ENCODE measurements at regions not wholly inside any gene's neighbourhood (a gene's known extent, or its start where the extent isn't known, plus 50 kb on each side); places are given as distances from the start of the nearest gene placed in this dataset.

GRCh38 chr5:171509467-171509866, 90.0 kb downstream of the FGF18 start:
- intact Hi-C loops (cut with micrococcal nuclease; ENCODE audit: unreplicated experiment) = no loop called here
- no peak for TF ChIP-seq CTCF (conservative IDR thresholded peaks at IDR 0.05; ENCODE audit: low read length)
- TF ChIP-seq EZH2phosphoT487 (IDR thresholded peaks at IDR 0.05; ENCODE audit: borderline replicate concordance, low read depth, low read length) = no peak
- Histone ChIP-seq H3K36me3 (ENCODE audit: insufficient read depth, low read length) (no peaks in the 10 kb centered on the region), H3K9me2 (ENCODE audit: insufficient read depth, low read length) (no peaks in the 10 kb centered on the region), H3K4me1 (ENCODE audit: insufficient read depth, low read length, poor library complexity, severe bottlenecking) (no peaks in the 10 kb centered on the region), H3K27ac (ENCODE audit: low read depth, low read length, poor library complexity, severe bottlenecking) (no peak overlapping the region), H3K9me3 (ENCODE audit: low read length) (no peaks in the 10 kb centered on the region), H3K4me2 (ENCODE audit: low read length) (no peak overlapping the region), H4K20me1 (ENCODE audit: insufficient read depth, low read length) (no peaks in the 10 kb centered on the region), H2AFZ (ENCODE audit: low read length) (no peak overlapping the region), H3K4me3 (ENCODE audit: low read depth, low read length, poor library complexity, severe bottlenecking) (no peak overlapping the region), H3K79me2 (ENCODE audit: insufficient read depth, low read depth, low read length) (no peaks in the 10 kb centered on the region)
- no peak for DNase-seq (ENCODE audit: low spot score)
- CTCF ChIA-PET (ENCODE audit: unreplicated experiment) = no interaction called here
- POLR2A ChIA-PET = no interaction called here
- BruUV-seq (replicated peaks) = no TSS peak

- no TSS peak for BruUV-seq (replicated peaks)
- DNase-seq (ENCODE audit: low spot score) = no peak
- no peak overlapping the region for H2AFZ ChIP-seq (ENCODE audit: low read length)
- no peaks in the 10 kb centered on the region for H3K79me2 ChIP-seq (ENCODE audit: insufficient read depth, low read depth, low read length)
- CTCF ChIA-PET (ENCODE audit: unreplicated experiment) = no interaction called here
- intact Hi-C loops (cut with micrococcal nuclease; ENCODE audit: unreplicated experiment) = no loop called here
- no peaks in the 10 kb centered on the region for H4K20me1 ChIP-seq (ENCODE audit: insufficient read depth, low read length)
- no peaks in the 10 kb centered on the region for H3K4me1 ChIP-seq (ENCODE audit: insufficient read depth, low read length, poor library complexity, severe bottlenecking)
- H3K27ac ChIP-seq (ENCODE audit: low read depth, low read length, poor library complexity, severe bottlenecking) = no peak overlapping the region
- H3K36me3 ChIP-seq (ENCODE audit: insufficient read depth, low read length) = no peaks in the 10 kb centered on the region
- H3K9me2 ChIP-seq (ENCODE audit: insufficient read depth, low read length) = no peaks in the 10 kb centered on the region
- no peaks in the 10 kb centered on the region for H3K9me3 ChIP-seq (ENCODE audit: low read length)
- POLR2A ChIA-PET = no interaction called here
- TF ChIP-seq EZH2phosphoT487 (IDR thresholded peaks at IDR 0.05; ENCODE audit: borderline replicate concordance, low read depth, low read length) = no peak
- no peak for TF ChIP-seq CTCF (conservative IDR thresholded peaks at IDR 0.05; ENCODE audit: low read length)
- no peak overlapping the region for H3K4me2 ChIP-seq (ENCODE audit: low read length)
- no peak overlapping the region for H3K4me3 ChIP-seq (ENCODE audit: low read depth, low read length, poor library complexity, severe bottlenecking)
These were observed 93.0 kb downstream of the FGF18 start for GRCh38 chr5:171512397-171512796.

GRCh38 chr5:171513591-171513990, 94.1 kb downstream of the FGF18 start:
- Histone ChIP-seq H3K9me2 (ENCODE audit: insufficient read depth, low read length) (no peaks in the 10 kb centered on the region), H3K9me3 (ENCODE audit: low read length) (no peaks in the 10 kb centered on the region), H3K27ac (ENCODE audit: low read depth, low read length, poor library complexity, severe bottlenecking) (no peak overlapping the region), H3K79me2 (ENCODE audit: insufficient read depth, low read depth, low read length) (no peaks in the 10 kb centered on the region), H3K36me3 (ENCODE audit: insufficient read depth, low read length) (no peaks in the 10 kb centered on the region), H4K20me1 (ENCODE audit: insufficient read depth, low read length) (no peaks in the 10 kb centered on the region), H2AFZ (ENCODE audit: low read length) (no peak overlapping the region), H3K4me3 (ENCODE audit: low read depth, low read length, poor library complexity, severe bottlenecking) (no peak overlapping the region), H3K4me2 (ENCODE audit: low read length) (no peak overlapping the region), H3K4me1 (ENCODE audit: insufficient read depth, low read length, poor library complexity, severe bottlenecking) (no peaks in the 10 kb centered on the region)
- ChIA-PET POLR2A (no interaction called here), CTCF (ENCODE audit: unreplicated experiment) (no interaction called here)
- BruUV-seq (replicated peaks) = no TSS peak
- intact Hi-C loops (cut with micrococcal nuclease; ENCODE audit: unreplicated experiment) = no loop called here
- no peak for TF ChIP-seq CTCF (conservative IDR thresholded peaks at IDR 0.05; ENCODE audit: low read length)
- TF ChIP-seq EZH2phosphoT487 (IDR thresholded peaks at IDR 0.05; ENCODE audit: borderline replicate concordance, low read depth, low read length) = no peak
- no peak for DNase-seq (ENCODE audit: low spot score)

Data from OCI-LY7 (cell line).